ENCODE measurements at regions not wholly inside any gene's neighbourhood (a gene's known extent, or its start where the extent isn't known, plus 50 kb on each side); places are given as distances from the start of the nearest gene placed in this dataset.

- TF ChIP-seq CTCF (IDR thresholded peaks at IDR 0.05), result no peak
- peaks cover 60% of the 10 kb centered on the region for H3K9me3 Mint-ChIP-seq
- H3K27me3 Mint-ChIP-seq (ENCODE audit: insufficient read depth), result peaks cover 6% of the 10 kb centered on the region; the same call in 1 of the 2 replicates
These were observed 673.4 kb downstream of the TBC1D22A start for GRCh38 chr22:47435826-47436225.

GRCh38 chr22:47435204-47435487 lies 672.7 kb downstream of the TBC1D22A start:
- TF ChIP-seq CTCF (IDR thresholded peaks at IDR 0.05), result no peak
- no peak overlapping the region for H3K27ac Mint-ChIP-seq
- H3K4me3 Mint-ChIP-seq, result no peak overlapping the region
- H3K36me3 Mint-ChIP-seq (ENCODE audit: low read depth), result no peaks in the 10 kb centered on the region
- H3K4me1 Mint-ChIP-seq (ENCODE audit: low read depth), result no peaks in the 10 kb centered on the region
- H3K9me3 Mint-ChIP-seq, result peaks cover 58% of the 10 kb centered on the region
- DNase-seq, result no peak
- H3K27me3 Mint-ChIP-seq (ENCODE audit: insufficient read depth), result peaks cover 6% of the 10 kb centered on the region; the same call in 1 of the 2 replicates

More at GRCh38 chr22:47435826-47436225, 673.4 kb downstream of the TBC1D22A start:
- H3K27ac Mint-ChIP-seq, result no peak overlapping the region
- no peaks in the 10 kb centered on the region for H3K4me1 Mint-ChIP-seq (ENCODE audit: low read depth)
- no peak for DNase-seq
- no peak overlapping the region for H3K4me3 Mint-ChIP-seq
- H3K36me3 Mint-ChIP-seq (ENCODE audit: low read depth), result no peaks in the 10 kb centered on the region

GRCh38 chr22:47434336-47435203 lies 672.1 kb downstream of the TBC1D22A start:
- Mint-ChIP-seq H3K4me1 (ENCODE audit: low read depth) (no peaks in the 10 kb centered on the region), H3K27ac (no peak overlapping the region), H3K9me3 (peaks cover 56% of the 10 kb centered on the region), H3K4me3 (no peak overlapping the region), H3K27me3 (ENCODE audit: insufficient read depth) (peaks cover 6% of the 10 kb centered on the region; the same call in 1 of the 2 replicates), H3K36me3 (ENCODE audit: low read depth) (peaks cover under 1% of the 10 kb centered on the region; the same call in 1 of the 2 replicates)
- no peak for TF ChIP-seq CTCF (IDR thresholded peaks at IDR 0.05)
- DNase-seq, result no peak

- Mint-ChIP-seq H3K4me3 (no peak overlapping the region), H3K4me1 (ENCODE audit: low read depth) (no peaks in the 10 kb centered on the region), H3K27me3 (ENCODE audit: insufficient read depth) (peaks cover 6% of the 10 kb centered on the region; the same call in 1 of the 2 replicates), H3K36me3 (ENCODE audit: low read depth) (peaks cover 4% of the 10 kb centered on the region; the same call in 1 of the 2 replicates), H3K9me3 (peaks cover 57% of the 10 kb centered on the region), H3K27ac (no peak overlapping the region)
- DNase-seq, result no peak
- no peak for TF ChIP-seq CTCF (IDR thresholded peaks at IDR 0.05)
These were observed 671.2 kb downstream of the TBC1D22A start for GRCh38 chr22:47433627-47434026.

GRCh38 chr22:47432683-47433082 lies 670.2 kb downstream of the TBC1D22A start:
- H3K27ac Mint-ChIP-seq, result no peak overlapping the region
- no peaks in the 10 kb centered on the region for H3K4me1 Mint-ChIP-seq (ENCODE audit: low read depth)
- peaks cover 6% of the 10 kb centered on the region; the same call in 1 of the 2 replicates for H3K27me3 Mint-ChIP-seq (ENCODE audit: insufficient read depth)
- no peak for TF ChIP-seq CTCF (IDR thresholded peaks at IDR 0.05)
- no peak for DNase-seq
- H3K9me3 Mint-ChIP-seq, result peaks cover 50% of the 10 kb centered on the region
- H3K36me3 Mint-ChIP-seq (ENCODE audit: low read depth), result peaks cover 4% of the 10 kb centered on the region; the same call in 1 of the 2 replicates
- H3K4me3 Mint-ChIP-seq, result no peak overlapping the region
